ENCODE measurements at regions not wholly inside any gene's neighbourhood (a gene's known extent, or its start where the extent isn't known, plus 50 kb on each side); places are given as distances from the start of the nearest gene placed in this dataset.

- no peak for TF ChIP-seq EHMT2 (IDR thresholded peaks at IDR 0.05)
- TF ChIP-seq MTA3 (IDR thresholded peaks at IDR 0.05; ENCODE audit: borderline replicate concordance): no peak
- TF ChIP-seq POLR2A (conservative IDR thresholded peaks at IDR 0.05): no peak
- TF ChIP-seq ELK1 (CRISPR knock-in tag; IDR thresholded peaks at IDR 0.05): no peak
- no peak for TF ChIP-seq SMC3 (conservative IDR thresholded peaks at IDR 0.05; ENCODE audit: insufficient read depth, low read depth, low read length)
- TF ChIP-seq ATF2 (CRISPR knock-in tag; IDR thresholded peaks at IDR 0.05): no peak
- TF ChIP-seq ZFP30 (CRISPR knock-in tag; IDR thresholded peaks at IDR 0.05; ENCODE audit: borderline replicate concordance): no peak
- no peak for TF ChIP-seq CHD4 (IDR thresholded peaks at IDR 0.05; ENCODE audit: insufficient read depth, insufficient replicate concordance, low read depth, low read length, poor library complexity, severe bottlenecking)
- no peak for TF ChIP-seq EP300 (IDR thresholded peaks at IDR 0.05; ENCODE audit: low read length)
- TF ChIP-seq SMARCC2 (IDR thresholded peaks at IDR 0.05; ENCODE audit: low read depth): no peak
- TF ChIP-seq ZNF592 (IDR thresholded peaks at IDR 0.05): no peak
- no peak for TF ChIP-seq CTCF (IDR thresholded peaks at IDR 0.05 in 2 of 3, conservative IDR thresholded peaks at IDR 0.05 in 1 of 3; ENCODE audit: insufficient read depth in 2 of 3, low read depth in 1 of 3, low read length in 3 of 3)
- TF ChIP-seq ZNF316 (IDR thresholded peaks at IDR 0.05): no peak
- no peak for TF ChIP-seq EZH2 (IDR thresholded peaks at IDR 0.05; ENCODE audit: borderline replicate concordance, low read depth, low read length)
Observed at GRCh38 chr11:97982512-97982911, 1038.2 kb upstream of the CNTN5 start.

Data from K562 (cell line).